NCI-H2081 (cell line): ENCODE measurements at regions not wholly inside any gene's neighbourhood (a gene's known extent, or its start where the extent isn't known, plus 50 kb on each side); places are given as distances from the start of the nearest gene placed in this dataset.

Experiments
- DNase-seq, 2 experiments: peaks; one replicate each; lab custom pipeline; 2025; lab: John Stamatoyannopoulos, UW

- no peak for DNase-seq
Observed at GRCh38 chr18:7415081-7415894, 151.8 kb upstream of the PTPRM start.

- no peak for DNase-seq
Observed at GRCh38 chr18:7417727-7418126, 149.4 kb upstream of the PTPRM start.

DNA sequence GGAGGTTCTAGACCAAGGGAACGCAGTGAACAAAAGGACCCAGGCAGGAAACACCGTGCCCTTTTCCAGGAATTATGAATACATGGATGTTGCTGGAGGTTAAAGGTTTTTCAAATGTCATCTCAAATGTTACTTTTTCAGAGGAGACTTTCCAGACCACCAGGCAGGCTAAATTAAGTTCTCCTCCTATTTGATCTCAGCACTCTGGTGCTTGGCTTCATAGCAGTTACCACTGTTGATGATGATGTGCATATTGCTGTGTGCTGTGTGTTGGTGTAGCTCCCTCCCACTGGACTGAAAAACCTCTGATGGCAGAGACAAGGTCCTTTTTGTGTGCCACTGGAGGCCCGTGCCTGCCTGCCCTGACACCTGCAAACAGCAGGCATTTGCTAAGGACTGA is 137.3 kb upstream of the PTPRM start:
- no peak for DNase-seq

- no peak for DNase-seq
Observed at GRCh38 chr18:7436166-7436565, 130.9 kb upstream of the PTPRM start.

DNA sequence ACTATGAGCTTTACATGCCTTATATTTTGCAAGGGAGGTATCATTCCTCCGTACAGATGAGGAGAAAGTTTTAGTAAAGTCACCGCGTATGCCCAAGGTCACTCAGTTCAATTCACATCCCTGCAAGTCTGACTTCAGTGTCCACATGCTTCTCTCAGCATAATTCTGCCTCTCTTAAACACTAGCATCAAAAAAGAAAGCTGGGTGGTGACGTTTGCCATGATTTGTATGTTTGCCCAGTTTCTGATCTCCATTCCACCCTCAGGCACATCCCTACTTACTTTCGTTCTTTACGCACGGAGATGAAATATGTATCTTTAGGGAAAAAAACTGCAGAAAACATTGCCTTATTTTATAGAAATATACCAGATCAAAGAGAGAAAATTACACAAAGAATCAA is 129.2 kb upstream of the PTPRM start:
- no peak for DNase-seq

DNA sequence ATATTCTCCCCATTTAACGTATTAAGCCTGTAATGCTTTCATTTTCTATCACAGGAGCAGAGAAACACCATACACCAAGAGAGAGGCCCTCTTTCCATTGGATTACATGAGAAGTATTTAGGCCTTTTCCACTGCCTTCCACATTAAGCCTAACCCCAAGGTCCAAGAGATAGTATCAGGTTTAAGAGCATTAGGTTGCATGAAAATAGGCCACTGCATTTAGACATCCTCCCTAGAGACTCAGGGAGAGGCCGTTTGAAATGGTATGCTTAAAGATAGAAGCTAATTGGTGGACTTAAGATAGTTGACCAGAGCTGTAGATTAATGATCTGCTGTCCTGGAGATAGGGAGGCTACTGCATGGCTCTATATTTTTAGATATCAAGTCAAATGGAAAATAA is 128.5 kb upstream of the PTPRM start:
- no peak for DNase-seq

GRCh38 chr18:7447318-7448028 is 119.6 kb upstream of the PTPRM start:
- no peak for DNase-seq

DNA sequence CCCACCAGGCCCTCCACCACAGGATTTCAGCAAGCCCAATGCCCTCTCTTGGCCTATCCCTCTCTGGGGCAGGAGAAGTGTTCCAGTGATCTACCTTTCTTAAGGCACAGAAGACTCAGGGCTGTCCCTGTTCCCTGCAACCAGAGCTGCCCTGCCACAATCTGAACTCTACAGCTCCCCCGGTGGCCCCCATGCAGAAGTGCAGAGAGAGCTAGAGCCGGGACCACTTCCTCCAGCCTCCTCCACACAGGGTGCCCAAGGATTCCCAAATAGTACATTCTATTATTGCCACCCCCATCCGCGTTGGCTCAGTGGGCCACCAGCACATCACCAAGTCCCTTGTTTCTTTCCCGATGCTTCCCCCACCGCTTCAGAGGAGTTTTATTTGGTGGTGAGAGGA is 114.8 kb upstream of the PTPRM start:
- DNase-seq: no peak

- DNase-seq: no peak
Observed at GRCh38 chr18:7454429-7454828, 112.7 kb upstream of the PTPRM start.

DNA sequence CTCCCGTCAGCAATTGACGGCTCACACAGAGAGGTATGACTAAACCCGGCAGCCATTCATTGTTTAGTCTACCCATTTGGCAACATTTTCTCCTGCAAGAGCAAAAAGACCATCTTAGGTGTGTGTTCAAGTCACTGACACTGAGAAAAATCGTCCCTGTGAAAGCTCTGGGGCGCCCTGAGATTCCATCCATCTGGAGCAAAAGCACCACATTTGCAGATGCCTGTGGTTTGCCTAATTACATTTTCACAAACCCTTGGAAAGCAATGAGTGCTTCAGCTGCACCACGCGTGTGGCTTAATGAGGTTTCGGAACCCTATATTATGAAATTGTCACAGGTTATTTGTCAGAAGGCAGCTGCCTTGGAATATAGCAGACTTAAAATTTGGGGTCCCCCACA is 110.7 kb upstream of the PTPRM start:
- peak in 1 of 2 experiments; percentile 22 for DNase-seq

DNA sequence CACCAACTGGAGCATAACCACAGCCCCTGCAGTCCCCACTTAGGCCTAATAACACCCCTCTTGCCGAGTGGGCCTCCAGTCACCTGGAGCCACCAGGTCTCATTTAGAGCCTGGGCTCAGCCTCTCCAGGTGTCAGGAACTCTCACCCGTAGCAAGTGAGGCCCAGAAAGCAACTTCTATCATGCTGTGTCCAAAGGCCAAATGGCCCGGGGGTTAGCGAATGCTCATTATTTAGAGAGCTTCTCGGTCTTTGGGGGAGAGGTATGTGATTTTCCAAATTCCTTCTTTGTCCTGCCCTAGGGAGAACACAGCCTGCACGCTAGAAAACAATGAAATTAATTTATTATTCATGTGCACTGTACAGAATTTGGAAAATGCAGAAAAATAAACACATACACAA is 109.9 kb upstream of the PTPRM start:
- DNase-seq: no peak

DNA sequence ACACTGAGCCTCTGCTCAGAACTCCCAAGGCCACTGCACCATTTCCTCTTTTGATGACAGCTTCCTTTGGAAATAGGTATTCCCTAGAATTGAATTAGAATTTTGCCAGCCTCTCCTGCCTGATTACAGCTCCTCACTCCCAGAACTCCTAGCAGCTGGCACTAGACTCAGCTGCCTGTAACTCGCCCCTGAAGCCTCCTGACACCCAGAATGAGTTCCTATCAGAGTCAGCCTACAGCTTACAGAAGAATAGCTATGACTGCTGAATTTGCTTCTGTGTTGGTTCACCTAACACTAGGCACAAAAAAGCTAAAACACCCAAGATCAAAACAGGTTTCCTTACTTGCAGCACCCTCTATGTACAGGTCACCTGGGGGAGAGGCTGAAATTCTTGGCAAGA is 108.2 kb upstream of the PTPRM start:
- DNase-seq: no peak

GRCh38 chr18:7459851-7460770 is 107.0 kb upstream of the PTPRM start:
- DNase-seq: no peak

DNA sequence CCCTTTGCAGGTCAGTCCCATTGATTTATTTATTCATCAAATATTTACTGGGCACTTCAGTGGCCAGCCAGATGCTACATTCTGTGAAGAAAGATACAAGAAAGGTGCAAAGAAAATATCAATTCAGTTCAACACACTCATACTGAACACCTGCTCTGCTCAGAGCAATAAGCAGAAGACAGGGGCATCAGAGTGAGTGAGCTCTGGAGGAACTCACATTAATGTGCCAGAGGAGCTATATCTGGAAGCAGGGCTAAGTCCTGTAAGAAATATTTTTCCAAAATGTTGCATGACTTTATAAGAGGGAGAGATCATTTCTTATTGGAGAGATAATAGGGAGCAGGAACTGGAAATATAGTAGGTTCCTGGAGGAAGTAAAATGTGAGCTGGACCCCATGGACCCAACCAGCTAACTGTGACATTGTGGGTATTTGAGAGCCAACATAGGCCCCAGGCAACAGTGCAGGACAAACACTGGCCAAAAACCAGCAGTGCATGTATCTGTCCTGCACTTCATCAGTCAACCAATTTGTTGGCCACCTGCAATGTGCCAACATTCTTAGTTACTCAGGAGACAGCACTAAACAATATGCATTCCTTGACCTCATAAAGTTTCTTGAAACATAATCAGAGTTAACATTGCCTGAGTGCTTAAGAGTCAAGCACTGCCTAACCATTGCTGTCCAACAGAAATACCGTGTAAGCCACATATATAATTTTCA is 102.7 kb upstream of the PTPRM start:
- DNase-seq: no peak

- DNase-seq: no peak
Observed at GRCh38 chr18:7466190-7466589, 100.9 kb upstream of the PTPRM start.

DNA sequence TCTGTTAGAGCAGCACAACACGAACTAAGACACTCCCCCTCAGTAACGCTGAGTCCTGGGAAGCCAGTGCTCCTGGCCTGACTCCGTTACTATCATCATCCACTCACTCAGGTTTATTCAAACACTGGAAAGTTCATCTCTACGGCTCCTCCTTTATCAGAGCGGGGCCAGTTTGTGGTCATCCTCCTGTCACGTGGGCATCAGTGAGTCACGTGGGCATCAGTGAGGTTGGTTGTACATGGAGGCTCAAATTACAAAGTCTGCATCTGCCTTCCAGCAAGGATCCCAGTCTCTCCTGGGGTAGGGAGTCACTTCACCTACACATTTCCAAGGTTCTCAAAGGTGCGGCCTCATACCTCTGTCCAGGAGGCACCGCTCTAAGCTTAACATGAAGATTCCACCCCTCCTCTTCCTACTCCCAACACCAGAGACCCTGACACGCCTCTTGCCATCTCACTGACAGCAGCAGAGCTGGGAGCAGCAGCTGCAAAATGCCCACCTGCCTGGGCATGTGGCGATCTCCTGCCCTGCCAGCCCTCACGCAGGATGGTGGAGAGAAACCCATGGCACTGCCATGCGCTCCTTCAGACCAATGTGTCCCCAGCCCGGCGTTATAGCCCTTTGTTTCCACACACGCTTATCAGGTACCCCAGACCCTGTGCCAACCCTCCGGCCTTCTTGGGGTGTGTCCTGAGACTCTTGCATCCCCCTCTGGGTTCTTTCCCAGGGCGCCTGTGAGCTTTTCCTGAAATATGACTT is 99.2 kb upstream of the PTPRM start:
- DNase-seq: no peak

DNA sequence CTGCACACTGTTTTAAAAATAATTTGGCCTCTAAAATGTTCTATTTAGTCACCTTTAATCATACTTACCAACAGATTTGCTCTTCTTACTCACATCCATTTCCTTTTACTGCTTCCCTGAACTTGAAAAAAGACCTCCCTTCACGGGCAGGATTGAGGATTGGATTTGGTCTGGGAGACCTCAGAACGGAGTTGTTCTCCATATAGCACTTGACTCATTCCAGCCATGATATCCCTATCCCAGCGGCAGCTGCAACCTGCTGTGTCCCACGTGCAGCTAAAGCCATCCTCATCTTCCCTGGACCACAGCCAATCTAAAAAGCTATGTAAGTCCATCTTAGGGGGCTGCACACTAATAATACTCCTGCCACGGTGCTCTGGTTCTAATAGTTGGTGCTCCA is 97.0 kb upstream of the PTPRM start:
- no peak for DNase-seq

- no peak for DNase-seq
Observed at GRCh38 chr18:7470503-7470902, 96.6 kb upstream of the PTPRM start.

GRCh38 chr18:7476386-7476785 is 90.7 kb upstream of the PTPRM start:
- no peak for DNase-seq

DNA sequence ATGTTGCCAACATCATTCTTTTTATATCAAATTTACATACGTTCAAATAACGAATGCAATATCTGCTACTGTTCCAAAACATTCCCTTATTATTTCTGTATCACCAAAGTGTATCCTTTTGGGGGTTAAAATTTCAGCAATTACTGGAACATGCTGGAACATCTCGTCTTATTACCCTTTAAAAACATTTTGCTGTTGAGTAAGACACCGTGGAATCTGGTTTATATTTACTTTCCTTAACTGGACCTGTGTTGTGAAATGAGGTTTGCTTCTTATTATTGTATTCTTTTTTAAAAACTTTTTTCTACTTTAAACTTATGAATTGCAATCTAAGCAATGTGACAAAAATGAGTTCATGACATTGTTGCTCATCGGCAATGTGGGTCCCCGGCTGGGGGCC is 87.4 kb upstream of the PTPRM start:
- no peak for DNase-seq

DNA sequence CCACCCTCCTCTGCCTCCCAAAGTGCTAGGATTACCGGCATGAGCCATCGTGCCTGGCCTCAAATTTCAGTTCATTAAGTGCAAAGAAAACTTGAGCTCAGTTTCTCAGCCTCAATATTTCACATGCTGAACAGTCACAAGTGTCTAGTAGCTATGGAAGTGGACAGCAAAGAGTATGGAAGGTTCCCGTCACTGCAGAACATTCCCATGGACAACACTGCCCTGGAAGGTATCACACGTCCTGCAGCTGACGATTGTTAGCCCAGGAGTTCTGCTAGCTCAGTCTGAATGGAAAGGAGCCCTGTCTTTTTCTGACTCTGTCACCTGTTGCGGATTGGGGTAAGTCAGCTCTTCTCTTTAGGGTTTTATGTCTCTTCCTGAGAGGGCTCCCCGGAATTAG is 86.2 kb upstream of the PTPRM start:
- DNase-seq: no peak
